SK-N-MC (cell line): ENCODE measurements at regions not wholly inside any gene's neighbourhood (a gene's known extent, or its start where the extent isn't known, plus 50 kb on each side); places are given as distances from the start of the nearest gene placed in this dataset.
"Not testable (repeated sequence)": the region's sequence is repeated elsewhere in the genome, so short reads cannot be mapped to it uniquely, and the experiment has no call there.

Source experiments
- DNase-seq: peaks from one replicate; pipeline ENCODE4 v3.0.0-alpha.2; 2011; ENCODE audit warnings: low read depth, low spot score
- H3K27ac ChIP-seq: fragments of 200-600 bp; sonication (generic); 2 replicates; pipeline ENCODE4 v1.5.1; 2016; ENCODE audit warnings: mixed run types
- H3K36me3 ChIP-seq: fragments of 200-600 bp; sonication (generic); 2 replicates; pipeline ENCODE4 v1.6.1; 2017; ENCODE audit warnings: antibody characterized with exemption, low read length, mixed read lengths; ENCODE audit not compliant: insufficient read depth
- H3K4me3 ChIP-seq: fragments of 200-600 bp; sonication (generic); 2 replicates; pipeline ENCODE4 v1.5.1; 2016
- H3K9ac ChIP-seq: fragments of 200-600 bp; sonication (generic); 2 replicates; pipeline ENCODE4 v1.8.0; 2017; ENCODE audit warnings: mixed run types, mixed read lengths; ENCODE audit not compliant: insufficient read length
- H3K9me3 ChIP-seq: fragments of 200-600 bp; sonication (generic); 2 replicates; pipeline ENCODE4 v1.6.1; 2017; ENCODE audit warnings: low read depth, mild to moderate bottlenecking, antibody characterized with exemption, low read length, moderate library complexity, mixed read lengths
- EZH2 ChIP-seq: fragments of 200-600 bp; sonication (generic); IDR thresholded peaks from one replicate; pipeline ENCODE4 v1.6.1; 2017; ENCODE audit warnings: antibody characterized with exemption
- FOXP2 ChIP-seq: optimal IDR thresholded peaks from 2 replicates; pipeline ENCODE3; 2011; ENCODE audit warnings: mild to moderate bottlenecking, moderate library complexity; ENCODE audit not compliant: insufficient read depth; ENCODE audit errors: extremely low read length, control extremely low read depth
- POLR2AphosphoS5 ChIP-seq: IDR thresholded peaks from 2 replicates; pipeline ENCODE4 v1.6.1; 2012; ENCODE audit warnings: mild to moderate bottlenecking, low read depth, low read length, borderline replicate concordance

DNA sequence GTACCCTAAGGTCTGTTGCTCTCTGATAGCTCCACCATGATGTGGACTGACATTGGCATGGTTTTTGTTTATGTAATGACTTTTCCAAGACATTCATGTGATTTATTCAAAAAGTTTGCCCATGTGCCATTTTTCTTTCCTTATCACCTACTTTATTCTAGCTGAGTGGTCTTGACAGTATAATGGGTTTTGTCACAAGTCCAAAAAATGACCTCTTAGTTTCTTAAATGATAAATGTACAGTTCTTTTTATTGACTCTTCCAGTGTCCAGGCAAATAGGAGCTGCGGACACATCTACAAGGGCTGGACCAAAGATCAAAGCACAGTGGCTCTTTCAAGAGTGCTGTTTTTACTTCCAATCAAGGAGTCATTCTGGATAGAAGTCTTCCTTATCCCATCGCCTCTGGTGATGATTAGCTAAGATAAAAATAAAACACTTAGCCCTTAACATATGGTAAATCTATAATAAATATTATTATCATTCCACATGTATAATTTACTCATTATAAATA, 141.4 kb downstream of the MMUT start:
- Histone ChIP-seq H3K4me3 (no peak overlapping the region), H3K9ac (no peak overlapping the region), H3K27ac (no peak overlapping the region), H3K36me3 (no peaks in the 10 kb centered on the region), H3K9me3 (no peaks in the 10 kb centered on the region)
- DNase-seq: no peak
- TF ChIP-seq POLR2AphosphoS5: no peak
- TF ChIP-seq EZH2: no peak
- no peak for TF ChIP-seq FOXP2

DNA sequence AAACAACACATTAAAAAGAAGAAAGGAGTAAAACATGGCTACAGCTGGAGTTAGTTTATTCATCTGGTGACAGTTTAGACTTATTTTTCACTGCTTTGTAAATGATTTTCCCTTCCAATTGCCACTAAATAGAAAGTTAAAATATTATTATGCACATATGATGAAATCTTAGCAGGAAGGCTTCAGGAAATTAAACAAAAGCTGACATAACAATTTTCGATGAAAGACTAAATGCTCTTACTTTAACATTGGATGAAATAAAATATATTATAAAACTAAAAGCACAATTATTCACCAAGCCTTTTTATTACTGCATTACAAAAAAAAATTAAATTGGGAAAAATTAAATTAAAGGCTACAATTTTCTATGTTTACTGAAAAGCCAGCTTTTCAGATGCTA, 158.0 kb downstream of the MMUT start:
- no peak for DNase-seq
- H3K27ac ChIP-seq: peak overlapping the region; percentile 84
- H3K36me3 ChIP-seq: no peaks in the 10 kb centered on the region
- TF ChIP-seq FOXP2: no peak
- TF ChIP-seq POLR2AphosphoS5: no peak
- TF ChIP-seq EZH2: no peak
- peak overlapping the region; percentile 25 for H3K9ac ChIP-seq
- H3K9me3 ChIP-seq: no peaks in the 10 kb centered on the region
- H3K4me3 ChIP-seq: peak overlapping the region; percentile 65

DNA sequence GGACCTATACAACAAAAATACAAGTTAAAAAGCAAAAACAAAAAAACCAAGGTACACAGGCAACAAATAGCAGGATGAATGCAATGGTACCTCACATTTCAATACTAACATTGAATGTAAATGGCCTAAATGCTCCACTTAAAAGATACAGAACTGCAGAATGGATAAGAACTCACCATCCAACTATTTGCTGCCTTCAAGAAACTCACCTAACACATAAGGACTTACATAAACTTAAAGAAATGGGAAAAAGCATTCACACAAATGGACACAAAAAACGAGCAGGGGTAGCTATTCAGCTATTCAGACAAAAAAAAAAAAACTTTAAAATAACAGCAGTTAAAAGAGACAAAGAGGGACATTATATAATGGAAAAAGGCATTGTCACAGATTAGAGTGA, 158.7 kb downstream of the MMUT start:
- peak overlapping the region; percentile 84 for H3K27ac ChIP-seq
- H3K9ac ChIP-seq, H3K9me3 ChIP-seq, DNase-seq, H3K4me3 ChIP-seq, H3K36me3 ChIP-seq: not testable (repeated sequence)

DNA sequence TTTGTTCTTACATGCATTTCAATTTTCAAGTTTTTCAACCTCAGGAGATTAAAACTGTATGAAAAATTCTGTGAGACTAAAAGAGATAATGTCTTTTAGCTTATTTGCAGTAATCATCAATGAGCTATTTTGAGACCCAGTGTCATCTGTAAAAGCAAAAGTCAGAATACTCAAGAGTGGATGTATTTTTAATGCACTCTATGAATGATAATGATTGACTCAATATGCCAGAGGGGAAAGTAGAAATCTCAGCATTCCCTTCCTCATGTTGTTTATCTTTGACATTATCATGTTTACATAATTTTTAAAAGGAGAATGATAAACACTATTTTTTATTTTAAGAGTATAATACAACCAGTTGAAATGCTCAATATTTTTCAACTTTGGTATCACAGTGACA, 162.1 kb downstream of the MMUT start:
- H3K9ac ChIP-seq: no peak overlapping the region
- peak overlapping the region; percentile 80 for H3K27ac ChIP-seq
- no peak for DNase-seq
- H3K36me3 ChIP-seq: no peaks in the 10 kb centered on the region
- TF ChIP-seq POLR2AphosphoS5: no peak
- TF ChIP-seq EZH2: no peak
- TF ChIP-seq FOXP2: no peak
- peak overlapping the region; percentile 14; the same call in 1 of the 2 replicates for H3K4me3 ChIP-seq
- H3K9me3 ChIP-seq: no peaks in the 10 kb centered on the region

DNA sequence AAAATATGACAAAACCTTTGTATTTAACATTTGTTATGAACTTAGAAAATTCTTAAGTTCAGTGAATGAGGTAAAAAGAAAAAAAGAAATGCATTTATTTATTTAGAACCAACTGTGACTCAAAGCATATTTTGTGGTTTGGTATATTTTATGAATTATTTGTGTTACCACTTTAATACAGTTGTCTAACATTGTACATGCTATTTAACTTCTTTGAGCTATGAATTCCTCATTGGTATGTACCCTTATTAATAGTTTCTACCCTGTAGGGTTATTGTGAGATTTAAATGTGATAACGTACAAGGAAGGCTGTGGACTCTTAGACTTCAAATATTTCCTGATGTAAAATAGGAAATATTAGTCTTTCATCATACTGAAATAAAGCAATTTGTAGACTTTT, 162.6 kb downstream of the MMUT start:
- Histone ChIP-seq H3K4me3 (peak overlapping the region; percentile 14), H3K9ac (no peak overlapping the region), H3K9me3 (no peaks in the 10 kb centered on the region), H3K27ac (peak overlapping the region; percentile 80), H3K36me3 (no peaks in the 10 kb centered on the region)
- TF ChIP-seq EZH2: no peak
- TF ChIP-seq POLR2AphosphoS5: no peak
- no peak for TF ChIP-seq FOXP2
- no peak for DNase-seq

DNA sequence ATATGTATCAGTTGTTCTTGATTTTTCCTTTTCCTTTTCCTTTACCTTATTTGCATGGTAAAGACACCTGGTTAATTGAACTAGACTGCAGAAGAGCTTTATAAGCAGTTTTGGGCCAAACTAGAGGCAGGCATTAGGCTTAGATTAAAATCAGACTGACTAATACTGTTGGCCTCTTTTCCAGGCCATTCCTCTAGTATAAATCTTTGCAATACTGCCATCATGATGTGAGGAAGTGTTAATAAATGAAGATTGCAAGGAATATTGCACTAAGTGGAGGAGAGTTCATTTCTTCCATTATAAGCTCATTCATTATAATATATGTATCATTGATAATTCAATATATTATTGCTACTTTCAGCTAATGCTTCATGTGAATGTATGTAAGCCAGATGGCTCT, 163.8 kb downstream of the MMUT start:
- TF ChIP-seq EZH2 (no peak), POLR2AphosphoS5 (no peak), FOXP2 (no peak)
- no peak for DNase-seq
- H3K4me3 ChIP-seq: no peak overlapping the region
- H3K27ac ChIP-seq: no peak overlapping the region
- no peak overlapping the region for H3K9ac ChIP-seq
- no peaks in the 10 kb centered on the region for H3K9me3 ChIP-seq
- no peaks in the 10 kb centered on the region for H3K36me3 ChIP-seq

DNA sequence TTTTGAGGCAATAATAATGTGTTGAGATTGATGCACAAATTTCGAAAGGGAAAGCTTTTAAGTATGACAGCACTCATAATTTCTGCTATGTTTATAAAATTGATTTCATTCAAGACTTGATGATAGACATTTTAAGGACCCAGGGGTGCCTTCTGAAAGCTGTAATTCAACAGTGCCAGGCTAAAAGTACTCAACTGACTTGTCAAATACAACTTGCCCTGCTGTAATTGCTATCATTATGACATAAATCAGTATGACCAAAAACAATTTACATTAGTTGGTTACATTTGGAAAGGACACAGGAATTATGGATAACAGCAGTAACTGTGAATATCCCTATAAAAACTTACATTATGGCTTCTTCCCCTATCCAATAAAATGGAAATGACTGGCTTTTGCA, 178.9 kb downstream of the MMUT start:
- no peak overlapping the region for H3K4me3 ChIP-seq

DNA sequence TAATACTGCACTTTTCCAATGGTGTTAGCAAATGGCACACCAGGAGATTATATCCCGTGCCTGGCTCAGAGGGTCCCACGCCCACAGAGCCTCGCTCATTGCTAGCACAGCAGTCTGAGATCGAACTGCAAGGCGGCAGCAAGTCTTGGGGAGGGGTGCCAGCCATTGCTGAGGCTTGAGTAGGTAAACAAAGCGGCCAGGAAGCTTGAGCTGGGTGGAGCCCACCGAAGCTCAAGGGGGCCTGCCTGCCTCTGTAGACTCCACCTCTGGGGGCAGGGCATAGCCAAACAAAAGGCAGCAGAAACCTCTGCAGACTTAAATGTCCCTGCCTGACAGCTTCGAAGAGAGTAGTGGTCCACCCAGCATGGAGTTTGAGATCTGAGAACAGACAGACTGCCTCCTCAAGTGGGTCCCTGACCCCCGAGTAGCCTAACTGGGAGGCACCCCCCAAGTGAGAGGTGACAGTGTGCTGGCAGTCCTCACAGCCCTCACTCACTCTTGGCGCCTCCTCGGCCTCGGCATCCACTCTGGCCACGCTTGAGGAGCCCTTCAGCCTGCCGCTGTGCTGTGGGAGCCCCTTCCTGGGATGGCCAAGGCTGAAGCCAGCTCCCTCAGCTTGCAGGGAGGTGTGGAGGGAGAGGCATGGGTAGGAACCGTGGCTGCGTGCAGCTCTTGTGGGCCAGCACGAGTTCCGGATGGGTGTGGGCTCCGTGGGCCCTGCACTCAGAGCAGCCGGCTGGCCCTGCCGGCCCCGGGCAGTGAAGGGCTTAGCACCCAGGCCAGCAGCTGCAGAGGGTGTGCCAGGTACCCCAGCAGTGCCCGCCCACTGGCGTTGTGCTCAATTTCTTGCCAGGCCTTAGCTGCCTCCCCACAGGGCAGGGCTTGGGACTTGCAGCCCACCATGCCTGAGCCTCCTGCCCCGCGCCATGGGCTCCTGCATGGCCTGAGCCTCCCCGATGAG, 188.0 kb downstream of the MMUT start:
- not testable (repeated sequence) for DNase-seq, H3K27ac ChIP-seq, H3K36me3 ChIP-seq, H3K9ac ChIP-seq, H3K9me3 ChIP-seq, H3K4me3 ChIP-seq

More for the DNA sequence above, 178.9 kb downstream of the MMUT start:
- no peaks in the 10 kb centered on the region for H3K36me3 ChIP-seq
- no peak overlapping the region for H3K9ac ChIP-seq
- peaks cover 5% of the 10 kb centered on the region; the same call in 1 of the 2 replicates for H3K9me3 ChIP-seq
- no peak for DNase-seq
- no peak overlapping the region for H3K27ac ChIP-seq
- TF ChIP-seq POLR2AphosphoS5: no peak
- no peak for TF ChIP-seq FOXP2
- no peak for TF ChIP-seq EZH2

DNA sequence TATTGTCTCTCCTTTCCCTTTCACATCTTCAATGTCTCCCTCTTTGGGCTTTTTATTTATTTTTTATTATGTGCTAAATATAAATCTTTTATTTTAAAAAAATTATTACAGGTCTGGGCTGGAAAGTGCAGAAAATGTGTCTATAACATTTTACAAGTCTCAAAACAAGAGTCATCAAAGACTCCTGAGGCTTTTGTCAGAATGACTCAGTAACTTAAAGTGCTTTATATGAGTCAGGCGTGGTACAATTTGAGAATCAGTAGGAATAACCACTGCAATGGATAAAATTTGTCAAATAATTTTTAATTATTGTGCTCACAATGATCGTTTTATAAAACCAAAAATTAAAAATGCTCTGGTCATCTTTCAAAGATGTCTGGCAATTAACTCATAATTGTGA, 193.9 kb downstream of the MMUT start:
- H3K36me3 ChIP-seq: no peaks in the 10 kb centered on the region
- TF ChIP-seq FOXP2 (no peak), EZH2 (no peak), POLR2AphosphoS5 (no peak)

More for the DNA sequence above, 193.9 kb downstream of the MMUT start:
- H3K27ac ChIP-seq: no peak overlapping the region
- no peaks in the 10 kb centered on the region for H3K9me3 ChIP-seq
- no peak for DNase-seq
- H3K4me3 ChIP-seq: no peak overlapping the region
- H3K9ac ChIP-seq: no peak overlapping the region
